KOPT-K1 (cell line): ENCODE measurements at regions not wholly inside any gene's neighbourhood (a gene's known extent, or its start where the extent isn't known, plus 50 kb on each side); places are given as distances from the start of the nearest gene placed in this dataset.

Source experiments
- H3K27ac ChIP-seq: fragments of 200-600 bp; sonication (generic); 2 replicates; pipeline ENCODE4 v1.5.1; 2016; ENCODE audit warnings: antibody characterized with exemption, mild to moderate bottlenecking, low read depth, low read length; ENCODE audit not compliant: poor library complexity, severe bottlenecking
- H3K36me3 ChIP-seq: fragments of 200-600 bp; sonication (generic); 2 replicates; pipeline ENCODE4 v1.5.1; 2017; ENCODE audit warnings: antibody characterized with exemption, mild to moderate bottlenecking, low read length, moderate library complexity; ENCODE audit not compliant: insufficient read depth
- H3K9me3 ChIP-seq: fragments of 200-600 bp; sonication (generic); 2 replicates; pipeline ENCODE4 v1.5.1; 2017; ENCODE audit warnings: antibody characterized with exemption, low read length, mild to moderate bottlenecking; ENCODE audit not compliant: insufficient read depth, poor library complexity, severe bottlenecking

DNA sequence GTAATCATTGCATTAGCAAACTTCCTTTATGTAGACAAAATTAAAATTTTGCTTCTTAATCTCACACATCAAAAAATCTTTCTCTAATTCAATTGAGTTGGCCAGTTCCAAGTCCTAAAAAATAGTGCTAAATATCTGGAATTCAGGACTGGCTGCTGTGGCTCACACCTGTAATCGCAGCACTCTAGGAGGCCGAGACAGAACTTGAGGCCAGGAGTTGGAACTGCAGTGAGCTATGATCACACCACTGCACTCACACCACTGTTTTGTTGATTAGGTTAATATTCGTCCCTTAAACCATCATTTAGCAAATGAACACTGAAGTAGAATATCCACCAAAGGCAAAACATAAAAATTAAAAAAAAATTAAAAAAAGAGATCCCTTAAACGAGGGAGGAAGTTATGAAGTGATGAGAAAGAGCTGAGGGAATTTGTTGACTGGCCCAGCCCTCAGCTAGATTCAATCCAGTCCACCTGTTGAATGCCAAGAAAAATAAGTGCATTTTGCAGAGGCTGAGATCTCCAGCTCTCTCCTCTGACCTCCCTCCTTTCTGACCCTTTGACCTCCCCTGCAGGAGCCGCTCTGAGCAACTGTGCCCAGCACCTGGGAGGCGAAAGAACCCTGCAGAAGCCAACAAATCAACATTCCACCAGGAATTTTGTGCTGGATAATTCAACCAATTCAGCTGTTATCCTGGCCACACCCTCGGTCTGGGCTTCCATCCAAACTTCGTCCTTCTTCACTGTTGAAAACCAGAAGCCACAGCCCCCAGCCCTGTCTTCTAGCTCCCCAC lies 96.8 kb downstream of the OR2K2 start:
- H3K9me3 ChIP-seq = no peaks in the 10 kb centered on the region
- no peaks in the 10 kb centered on the region for H3K36me3 ChIP-seq

DNA sequence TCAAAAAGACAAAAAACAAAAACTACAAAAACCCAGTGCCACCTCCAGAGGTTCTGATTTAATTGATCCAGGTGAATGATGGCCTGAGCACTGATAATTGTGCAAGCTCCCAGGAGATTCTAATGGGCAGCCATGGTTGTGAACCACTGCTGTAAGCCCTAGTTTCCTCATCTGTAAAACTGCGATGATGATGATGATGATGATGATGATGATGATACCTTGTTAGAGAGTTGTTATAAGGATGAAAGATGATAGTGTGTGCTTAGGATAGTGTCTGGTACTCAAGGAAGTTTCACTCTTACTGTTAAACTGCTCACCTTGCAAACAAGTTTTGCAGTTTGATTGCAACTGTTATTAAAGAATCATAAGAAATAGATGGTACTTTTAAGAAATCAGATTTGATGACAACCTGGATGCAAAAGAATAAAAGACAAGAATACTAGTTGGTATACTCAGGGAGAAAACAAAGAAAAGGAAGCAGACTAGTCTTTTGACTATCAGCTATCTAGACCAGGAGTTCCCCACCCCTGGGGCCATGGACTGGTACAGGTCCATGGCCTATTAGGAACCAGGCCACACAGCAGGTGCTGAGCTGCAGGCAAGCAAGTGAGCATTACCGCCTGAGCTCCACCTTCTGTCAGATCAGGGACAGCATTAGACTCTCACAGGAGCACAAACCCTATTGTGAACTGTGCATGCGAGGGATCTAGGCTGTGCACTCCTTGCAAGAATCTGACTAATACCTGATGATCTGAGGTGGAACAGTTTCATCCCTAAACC lies 98.0 kb downstream of the OR2K2 start:
- H3K27ac ChIP-seq = no peak overlapping the region
- no peaks in the 10 kb centered on the region for H3K9me3 ChIP-seq
- H3K36me3 ChIP-seq = no peaks in the 10 kb centered on the region

More for the DNA sequence above, 96.8 kb downstream of the OR2K2 start:
- H3K27ac ChIP-seq = no peak overlapping the region

GRCh38 chr9:111222757-111223156 lies 107.3 kb downstream of the OR2K2 start:
- Histone ChIP-seq H3K36me3 (no peaks in the 10 kb centered on the region), H3K9me3 (no peaks in the 10 kb centered on the region), H3K27ac (no peak overlapping the region)

GRCh38 chr9:111212874-111213273 lies 117.2 kb downstream of the OR2K2 start:
- H3K9me3 ChIP-seq = no peaks in the 10 kb centered on the region
- no peak overlapping the region for H3K27ac ChIP-seq
- no peaks in the 10 kb centered on the region for H3K36me3 ChIP-seq

GRCh38 chr9:111198936-111199335 lies 131.1 kb downstream of the OR2K2 start:
- Histone ChIP-seq H3K36me3 (no peaks in the 10 kb centered on the region), H3K9me3 (no peaks in the 10 kb centered on the region), H3K27ac (no peak overlapping the region)

DNA sequence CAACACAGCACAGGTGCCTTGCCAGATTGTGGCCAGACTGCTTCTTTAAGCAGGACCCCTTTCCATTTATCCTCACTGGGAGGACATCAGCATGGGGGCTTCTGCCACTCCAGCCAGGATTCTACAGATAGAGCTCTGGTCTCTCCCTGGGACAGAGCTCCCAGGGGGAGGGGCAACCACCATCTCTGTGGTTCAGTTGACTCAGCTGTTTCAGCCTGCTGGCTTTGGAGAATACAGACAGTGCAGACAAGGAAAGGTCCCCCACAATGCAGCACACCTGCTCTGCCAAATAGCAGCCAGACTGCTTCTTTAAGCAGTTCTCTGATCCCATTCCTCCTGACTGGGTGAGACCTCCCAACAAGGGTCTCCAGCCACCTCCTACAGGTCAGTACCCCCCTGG lies 132.8 kb downstream of the OR2K2 start:
- Histone ChIP-seq H3K9me3 (no peaks in the 10 kb centered on the region), H3K27ac (no peak overlapping the region), H3K36me3 (no peaks in the 10 kb centered on the region)

DNA sequence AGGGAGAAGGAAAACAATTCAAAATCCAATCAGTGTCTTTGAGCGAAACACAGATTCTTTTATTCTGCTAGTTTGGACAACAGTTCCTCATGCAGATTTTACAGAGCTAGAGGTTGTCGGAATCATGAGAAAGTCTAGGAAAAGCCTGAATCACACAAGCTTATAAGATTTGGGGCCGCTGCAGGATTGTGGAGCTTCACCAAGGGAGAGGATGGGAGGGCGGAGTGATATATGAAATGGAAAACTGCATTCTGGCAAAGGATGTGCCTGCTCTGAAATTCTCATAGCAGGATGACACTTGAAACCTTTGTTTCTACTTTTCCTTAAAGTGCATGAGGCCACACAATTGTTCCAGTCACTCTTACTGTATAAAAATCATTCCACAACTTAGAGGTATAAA lies 134.3 kb downstream of the OR2K2 start:
- H3K27ac ChIP-seq = no peak overlapping the region
- H3K9me3 ChIP-seq = no peaks in the 10 kb centered on the region
- no peaks in the 10 kb centered on the region for H3K36me3 ChIP-seq

GRCh38 chr9:111193095-111193494 lies 136.9 kb downstream of the OR2K2 start:
- Histone ChIP-seq H3K36me3 (no peaks in the 10 kb centered on the region), H3K27ac (no peak overlapping the region), H3K9me3 (no peaks in the 10 kb centered on the region)

DNA sequence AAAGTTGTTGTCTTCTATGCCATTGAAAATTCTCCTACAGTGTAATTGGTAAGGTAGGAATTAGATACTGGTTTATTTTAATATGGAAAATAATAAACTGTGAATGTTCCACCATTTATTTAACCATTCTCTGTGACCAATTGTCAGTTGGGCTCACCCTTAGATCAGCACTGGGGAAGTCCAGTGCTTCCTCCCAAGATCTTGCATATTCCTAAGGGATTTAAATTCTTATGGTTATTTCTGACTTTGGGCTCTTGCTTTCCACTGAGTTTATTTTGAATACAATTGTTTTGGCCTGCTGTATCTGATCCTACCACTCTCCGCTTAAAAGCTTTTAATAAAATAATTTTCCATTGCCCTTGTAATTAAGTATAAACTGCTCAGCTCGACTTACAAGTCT lies 137.4 kb downstream of the OR2K2 start:
- no peak overlapping the region for H3K27ac ChIP-seq
- H3K36me3 ChIP-seq = no peaks in the 10 kb centered on the region
- H3K9me3 ChIP-seq = no peaks in the 10 kb centered on the region

DNA sequence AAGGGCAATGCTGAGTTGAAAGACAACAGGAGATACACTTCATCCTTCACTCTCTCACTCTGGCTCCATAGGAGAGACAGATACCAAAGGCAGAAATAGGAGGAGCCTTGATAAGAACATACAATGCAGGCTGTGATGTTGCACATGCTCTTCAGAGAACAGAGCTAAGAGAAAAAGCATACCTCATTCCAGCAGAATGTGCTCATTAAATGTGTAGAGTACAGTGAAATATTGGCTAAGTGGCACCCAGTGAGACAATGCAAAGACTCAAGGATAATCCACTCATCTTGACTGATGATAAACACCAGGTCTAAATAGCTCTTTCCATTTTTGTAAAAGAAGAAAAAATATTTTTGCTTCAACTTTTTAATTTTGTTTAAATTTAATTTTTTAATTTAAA lies 139.7 kb downstream of the OR2K2 start:
- H3K27ac ChIP-seq = no peak overlapping the region
- H3K9me3 ChIP-seq = no peaks in the 10 kb centered on the region
- no peaks in the 10 kb centered on the region for H3K36me3 ChIP-seq

DNA sequence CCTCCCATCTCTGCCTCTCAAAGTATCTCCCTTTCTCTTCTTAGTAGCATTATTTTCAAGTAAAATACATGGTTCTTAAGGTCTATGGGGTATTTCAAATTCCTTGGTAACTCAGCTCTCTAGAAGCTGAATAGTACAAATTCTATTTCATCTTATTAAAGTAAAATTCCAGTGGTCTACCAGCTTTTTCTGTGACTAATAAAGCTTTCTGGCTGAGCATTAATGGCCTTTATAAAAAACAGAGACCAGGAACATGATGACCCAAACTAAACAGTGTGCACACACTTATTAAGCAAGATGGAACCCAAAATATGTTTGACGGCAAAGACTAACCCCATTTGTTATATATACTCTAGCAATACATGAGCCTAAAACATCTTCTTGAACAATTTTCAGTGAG lies 142.6 kb downstream of the OR2K2 start:
- Histone ChIP-seq H3K27ac (no peak overlapping the region), H3K36me3 (no peaks in the 10 kb centered on the region), H3K9me3 (no peaks in the 10 kb centered on the region)

- H3K9me3 ChIP-seq = no peaks in the 10 kb centered on the region
- H3K27ac ChIP-seq = no peak overlapping the region
- no peaks in the 10 kb centered on the region for H3K36me3 ChIP-seq
Measured at GRCh38 chr9:111186021-111186530, 143.9 kb downstream of the OR2K2 start.

GRCh38 chr9:111180811-111181210 lies 142.5 kb upstream of the LPAR1 start:
- no peaks in the 10 kb centered on the region for H3K9me3 ChIP-seq
- H3K36me3 ChIP-seq = no peaks in the 10 kb centered on the region
- no peak overlapping the region for H3K27ac ChIP-seq

DNA sequence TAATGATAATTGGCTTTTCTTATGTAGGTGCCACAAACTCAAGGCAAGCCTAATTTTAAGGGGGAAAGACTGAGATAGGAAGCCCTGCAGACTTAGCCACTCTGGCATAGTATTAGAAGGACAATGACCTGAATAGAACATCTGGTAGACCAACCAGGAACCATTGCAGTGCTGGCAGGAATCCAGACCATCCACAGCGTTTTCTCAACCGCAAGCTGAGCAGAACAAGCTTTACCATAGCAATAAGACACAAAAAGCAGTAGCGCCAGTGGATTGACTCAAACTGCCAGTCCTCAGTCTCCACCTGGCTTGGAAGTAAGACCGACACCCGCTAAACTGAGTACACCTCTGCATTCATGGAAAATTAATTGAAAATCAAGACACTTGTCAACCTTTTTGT lies 141.3 kb upstream of the LPAR1 start:
- Histone ChIP-seq H3K27ac (no peak overlapping the region), H3K36me3 (no peaks in the 10 kb centered on the region), H3K9me3 (no peaks in the 10 kb centered on the region)

DNA sequence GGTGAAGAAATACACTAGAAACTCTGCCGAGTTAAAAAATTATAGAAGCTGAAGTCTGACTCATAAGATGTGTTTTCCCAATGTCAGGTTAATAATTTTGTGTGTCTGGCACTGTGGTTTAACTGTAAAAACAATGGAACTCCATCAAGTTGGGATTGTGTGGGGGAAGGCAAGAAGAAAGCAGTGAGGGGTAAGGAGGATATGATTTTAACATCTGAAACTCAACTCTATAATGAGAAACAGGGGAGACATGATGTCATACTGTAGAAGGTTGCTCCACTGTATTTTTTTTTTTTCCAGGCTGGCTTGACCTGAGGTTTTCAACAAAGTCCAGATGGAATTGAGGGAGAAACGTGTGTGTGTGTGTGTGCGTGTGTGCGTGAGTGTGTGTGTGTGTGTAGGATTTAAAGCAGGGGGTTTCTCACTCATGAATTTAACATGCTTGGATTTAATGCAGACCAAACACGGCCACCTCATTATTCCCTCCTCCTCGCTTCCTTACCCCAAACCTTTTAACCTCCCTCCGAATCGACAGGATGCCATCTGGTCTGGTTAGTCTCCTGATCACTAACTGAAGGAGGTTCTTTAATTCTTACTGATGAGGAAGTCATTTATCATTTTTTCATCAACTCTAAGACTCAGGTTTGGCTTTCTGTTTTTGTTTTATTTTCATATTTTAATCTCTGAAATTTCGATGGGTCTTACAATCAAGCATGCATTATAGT lies 140.2 kb upstream of the LPAR1 start:
- Histone ChIP-seq H3K9me3 (no peaks in the 10 kb centered on the region), H3K27ac (no peak overlapping the region), H3K36me3 (no peaks in the 10 kb centered on the region)
